OCI-LY1 (cell line): ENCODE measurements at regions not wholly inside any gene's neighbourhood (a gene's known extent, or its start where the extent isn't known, plus 50 kb on each side); places are given as distances from the start of the nearest gene placed in this dataset.

Experiments used
- H2AFZ ChIP-seq: fragments of 200-600 bp; sonication (generic), shearing (Covaris generic); 2 replicates; pipeline ENCODE4 v1.6.0; 2014; ENCODE audit warnings: antibody characterized with exemption, mild to moderate bottlenecking, low read length
- H3F3A ChIP-seq: fragments of 200-600 bp; sonication (generic), shearing (Covaris generic); 2 replicates; pipeline ENCODE4 v1.6.0; 2014; ENCODE audit warnings: mild to moderate bottlenecking, antibody characterized with exemption, low read length, moderate library complexity; ENCODE audit not compliant: insufficient read depth
- H3K27ac ChIP-seq: fragments of 200-600 bp; sonication (generic); 2 replicates; pipeline ENCODE4 v1.5.1; 2014; ENCODE audit warnings: low read length, mixed run types, mild to moderate bottlenecking, low read depth; ENCODE audit not compliant: poor library complexity, severe bottlenecking
- H3K27me3 ChIP-seq: fragments of 200-600 bp; sonication (generic); 2 replicates; pipeline ENCODE4 v1.6.0; 2014; ENCODE audit warnings: antibody characterized with exemption, mild to moderate bottlenecking, low read length, moderate library complexity; ENCODE audit not compliant: insufficient read depth
- H3K36me3 ChIP-seq: fragments of 200-600 bp; sonication (generic); 2 replicates; pipeline ENCODE4 v1.6.1; 2014; ENCODE audit warnings: mild to moderate bottlenecking, antibody characterized with exemption, low read length, moderate library complexity, mixed read lengths; ENCODE audit not compliant: insufficient read depth
- H3K4me1 ChIP-seq: fragments of 200-600 bp; sonication (generic); 2 replicates; pipeline ENCODE4 v1.5.1; 2014; ENCODE audit warnings: mild to moderate bottlenecking, low read length, moderate library complexity; ENCODE audit not compliant: insufficient read depth, severe bottlenecking
- H3K4me2 ChIP-seq: fragments of 200-600 bp; sonication (generic), shearing (Covaris generic); 2 replicates; pipeline ENCODE4 v1.6.1; 2014; ENCODE audit warnings: low read length
- H3K4me3 ChIP-seq: fragments of 200-600 bp; sonication (generic); 2 replicates; pipeline ENCODE4 v1.5.1; 2014; ENCODE audit warnings: low read length, low read depth, mild to moderate bottlenecking, mixed read lengths; ENCODE audit not compliant: poor library complexity, severe bottlenecking
- H3K79me2 ChIP-seq: fragments of 200-600 bp; shearing (Covaris generic); 2 replicates; pipeline ENCODE4 v1.6.1; 2016; ENCODE audit warnings: mixed run types, low read length, mixed read lengths; ENCODE audit not compliant: insufficient read depth
- H3K9ac ChIP-seq: fragments of 200-600 bp; sonication (generic), shearing (Covaris generic); 2 replicates; pipeline ENCODE4 v1.6.1; 2014; ENCODE audit warnings: mild to moderate bottlenecking, low read length, mixed read lengths
- H3K9me2 ChIP-seq: fragments of 200-600 bp; sonication (generic), shearing (Covaris generic); 2 replicates; pipeline ENCODE4 v1.6.1; 2014; ENCODE audit warnings: low read depth, mild to moderate bottlenecking, low read length, mixed read lengths
- H3K9me3 ChIP-seq: fragments of 200-600 bp; shearing (Covaris generic); 2 replicates; pipeline ENCODE4 v1.6.1; 2014; ENCODE audit warnings: low read length, mixed read lengths
- H4K20me1 ChIP-seq: fragments of 200-600 bp; sonication (generic), shearing (Covaris generic); 2 replicates; pipeline ENCODE4 v1.6.0; 2016; ENCODE audit warnings: mild to moderate bottlenecking, low read length; ENCODE audit not compliant: insufficient read depth
- CTCF ChIP-seq: fragments of 200-600 bp; sonication (generic), shearing (Covaris generic); IDR thresholded peaks from 2 replicates; pipeline ENCODE4 v1.5.1; 2017; ENCODE audit warnings: mild to moderate bottlenecking, antibody characterized with exemption, low read length, moderate library complexity, mixed read lengths
- EZH2 ChIP-seq: fragments of 200-600 bp; sonication (generic), shearing (Covaris generic); IDR thresholded peaks from 2 replicates; pipeline ENCODE4 v1.8.0; 2017; ENCODE audit warnings: borderline replicate concordance, mixed run types, mild to moderate bottlenecking, antibody characterized with exemption, low read length, moderate library complexity, mixed read lengths

DNA sequence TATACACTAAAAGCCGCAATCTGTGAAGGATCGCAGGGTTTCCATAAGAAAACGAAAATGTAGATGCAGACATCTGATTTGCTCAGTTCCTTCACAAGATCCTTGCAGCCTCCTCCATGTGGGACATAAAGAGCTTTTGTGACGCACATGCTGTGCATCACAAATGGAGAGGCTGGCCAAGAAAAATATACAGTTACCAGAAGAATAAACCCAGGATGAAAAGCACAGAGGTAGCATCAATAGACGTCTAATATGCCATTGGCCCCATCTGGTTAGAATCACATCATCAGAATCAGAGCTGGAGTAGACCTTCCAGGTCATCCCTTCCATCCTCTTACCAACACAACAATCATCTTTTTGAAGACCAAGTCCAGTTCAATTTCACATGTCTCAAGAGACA is 517.4 kb downstream of the RAB28 start:
- H3K9me3 ChIP-seq, result no peaks in the 10 kb centered on the region
- H3K4me2 ChIP-seq, result no peak overlapping the region
- H3K9me2 ChIP-seq, result no peaks in the 10 kb centered on the region
- no peaks in the 10 kb centered on the region for H3F3A ChIP-seq
- no peak overlapping the region for H3K9ac ChIP-seq
- TF ChIP-seq EZH2 (no peak), CTCF (no peak)
- no peaks in the 10 kb centered on the region for H3K79me2 ChIP-seq
- no peaks in the 10 kb centered on the region for H3K27me3 ChIP-seq
- no peaks in the 10 kb centered on the region for H4K20me1 ChIP-seq
- H3K4me1 ChIP-seq, result no peaks in the 10 kb centered on the region
- H3K27ac ChIP-seq, result no peak overlapping the region
- no peaks in the 10 kb centered on the region for H3K36me3 ChIP-seq
- H2AFZ ChIP-seq, result no peak overlapping the region
- H3K4me3 ChIP-seq, result no peak overlapping the region

DNA sequence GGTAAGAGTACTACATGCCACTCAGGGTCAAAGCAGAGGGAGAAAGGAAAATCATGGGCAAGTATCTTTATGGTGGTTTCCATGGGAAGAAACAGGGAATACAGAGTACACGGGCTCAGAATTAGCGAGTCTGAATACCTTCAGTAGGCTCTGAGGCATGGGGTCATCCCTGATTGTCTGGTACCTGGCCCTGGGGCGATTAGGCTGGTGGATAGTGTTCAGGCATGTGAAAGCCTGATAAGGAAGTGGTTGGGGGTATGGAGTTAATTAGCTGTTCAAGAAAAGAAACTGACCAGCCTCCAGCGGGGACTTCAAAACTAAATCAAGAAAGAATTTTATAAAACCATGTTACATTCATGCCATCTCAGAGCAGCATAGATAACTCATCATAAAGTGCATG is 518.8 kb downstream of the RAB28 start:
- H3K4me2 ChIP-seq, result no peak overlapping the region
- H3K9ac ChIP-seq, result no peak overlapping the region
- no peak overlapping the region for H3K27ac ChIP-seq
- no peaks in the 10 kb centered on the region for H3K79me2 ChIP-seq
- H3K9me2 ChIP-seq, result no peaks in the 10 kb centered on the region
- TF ChIP-seq CTCF (no peak), EZH2 (no peak)
- H4K20me1 ChIP-seq, result no peaks in the 10 kb centered on the region
- no peaks in the 10 kb centered on the region for H3K27me3 ChIP-seq
- no peak overlapping the region for H3K4me3 ChIP-seq
- no peaks in the 10 kb centered on the region for H3K4me1 ChIP-seq
- no peak overlapping the region for H2AFZ ChIP-seq
- no peaks in the 10 kb centered on the region for H3K9me3 ChIP-seq
- H3K36me3 ChIP-seq, result no peaks in the 10 kb centered on the region
- no peaks in the 10 kb centered on the region for H3F3A ChIP-seq

GRCh38 chr4:12963912-12964311 is 520.2 kb downstream of the RAB28 start:
- H3F3A ChIP-seq, result no peaks in the 10 kb centered on the region

More at GRCh38 chr4:12963912-12964311, 520.2 kb downstream of the RAB28 start:
- H2AFZ ChIP-seq, result no peak overlapping the region
- no peaks in the 10 kb centered on the region for H3K36me3 ChIP-seq
- no peak overlapping the region for H3K27ac ChIP-seq
- H3K4me3 ChIP-seq, result no peak overlapping the region
- TF ChIP-seq CTCF (no peak), EZH2 (no peak)
- no peak overlapping the region for H3K4me2 ChIP-seq
- H4K20me1 ChIP-seq, result no peaks in the 10 kb centered on the region
- H3K4me1 ChIP-seq, result no peaks in the 10 kb centered on the region
- H3K27me3 ChIP-seq, result no peaks in the 10 kb centered on the region
- no peaks in the 10 kb centered on the region for H3K9me2 ChIP-seq
- H3K79me2 ChIP-seq, result no peaks in the 10 kb centered on the region
- H3K9me3 ChIP-seq, result no peaks in the 10 kb centered on the region
- H3K9ac ChIP-seq, result no peak overlapping the region
